HG02885 (cell line): ENCODE measurements at regions not wholly inside any gene's neighbourhood (a gene's known extent, or its start where the extent isn't known, plus 50 kb on each side); places are given as distances from the start of the nearest gene placed in this dataset.
"Not testable (repeated sequence)": the region's sequence is repeated elsewhere in the genome, so short reads cannot be mapped to it uniquely, and the experiment has no call there.

Source experiments
- ATAC-seq: cut with Tn5 transposase; IDR thresholded peaks from one replicate; pipeline ENCODE4 v1.9.1; 2021; ENCODE audit warnings: mild to moderate bottlenecking; ENCODE audit not compliant: unreplicated experiment, poor library complexity

- no peak for ATAC-seq
These were observed 77.8 kb downstream of the TEX36 start for GRCh38 chr10:125605167-125605566.

DNA sequence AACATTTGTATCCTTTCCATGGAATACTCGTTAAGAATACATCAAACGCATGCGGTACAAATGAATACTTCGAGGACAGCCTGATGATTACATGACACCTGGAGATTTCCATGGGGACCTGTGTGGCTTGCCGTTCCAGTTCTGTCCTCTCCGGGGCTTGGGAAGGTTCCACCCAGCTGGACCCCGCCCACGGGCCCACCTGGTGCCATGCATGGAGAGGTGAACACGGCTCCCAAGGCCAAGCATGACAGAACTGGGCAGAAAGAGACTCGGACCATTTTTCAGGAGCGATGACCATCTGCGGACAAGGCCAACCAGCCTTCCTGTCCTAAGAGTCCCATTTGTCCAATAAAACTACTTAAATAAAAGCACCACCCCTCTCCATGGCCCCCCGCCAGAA, 80.1 kb downstream of the TEX36 start:
- no peak for ATAC-seq

DNA sequence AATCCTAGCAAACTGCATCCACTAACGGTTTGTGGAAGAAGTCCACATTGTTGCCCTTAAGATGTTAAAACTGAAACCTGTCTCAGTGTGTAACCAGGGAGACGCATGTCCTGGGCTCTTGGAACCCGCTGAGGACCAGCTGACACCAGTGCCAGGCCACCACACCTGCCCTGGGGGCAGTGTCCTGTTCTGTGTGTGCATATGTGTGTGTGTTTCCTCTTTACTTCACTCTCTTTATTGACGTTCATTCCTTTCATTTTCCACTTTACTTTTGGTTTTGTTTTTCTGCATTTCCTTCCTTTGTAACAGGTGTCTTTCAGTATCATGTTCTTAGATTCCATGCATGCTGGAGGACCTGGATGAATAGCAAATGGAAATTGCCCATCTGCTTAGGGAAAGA, 83.8 kb downstream of the TEX36 start:
- ATAC-seq = no peak

GRCh38 chr10:125595911-125596310, 87.1 kb downstream of the TEX36 start:
- no peak for ATAC-seq

GRCh38 chr10:125593644-125594043, 89.3 kb downstream of the TEX36 start:
- ATAC-seq = no peak

DNA sequence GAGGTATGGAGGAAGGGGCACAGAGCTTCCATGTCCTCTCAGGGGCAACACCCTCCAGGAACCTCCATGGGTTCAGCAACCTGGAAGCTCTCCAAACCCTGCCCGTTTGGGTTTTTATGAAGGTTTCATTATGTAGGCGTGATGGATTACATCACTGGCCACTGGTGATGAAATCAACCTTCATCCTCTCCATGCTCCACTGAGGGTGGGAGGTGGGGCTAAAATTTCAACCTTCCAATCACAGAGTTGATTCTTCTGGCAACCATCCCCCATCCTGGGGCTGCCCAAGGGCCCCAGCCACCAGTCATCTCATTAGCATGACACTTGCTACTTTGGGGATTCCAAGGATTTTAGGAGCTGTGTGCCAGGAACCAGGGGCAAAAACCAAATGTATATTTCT, 90.1 kb downstream of the TEX36 start:
- no peak for ATAC-seq

- ATAC-seq = no peak
These were observed 91.1 kb downstream of the TEX36 start for GRCh38 chr10:125591886-125592285.

- ATAC-seq = not testable (repeated sequence)
These were observed 94.2 kb downstream of the TEX36 start for GRCh38 chr10:125588738-125589137.

DNA sequence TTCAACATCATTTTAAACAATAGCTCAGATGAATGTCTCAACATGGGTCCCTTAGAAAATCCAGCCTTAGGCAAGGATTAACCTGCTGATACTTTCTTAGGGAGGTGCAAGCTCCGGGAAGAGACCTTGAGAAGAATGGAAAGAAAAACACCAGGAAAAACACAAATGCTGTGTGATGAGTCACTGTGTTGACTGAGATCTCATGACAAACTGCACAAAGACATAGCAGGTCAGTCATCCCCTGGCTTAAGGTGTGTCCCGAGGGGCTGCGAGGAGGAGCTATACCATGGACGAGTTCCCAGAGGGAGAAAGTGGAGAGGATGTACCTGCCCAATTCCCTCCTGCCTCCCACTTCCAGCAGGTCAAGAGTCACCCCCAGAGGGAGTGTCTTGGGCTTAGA, 98.0 kb downstream of the TEX36 start:
- ATAC-seq = no peak

- no peak for ATAC-seq
These were observed 104.2 kb downstream of the TEX36 start for GRCh38 chr10:125578658-125579315.

- ATAC-seq = no peak
These were observed 107.1 kb downstream of the TEX36 start for GRCh38 chr10:125575843-125576242.

- ATAC-seq = no peak
These were observed 114.8 kb downstream of the TEX36 start for GRCh38 chr10:125568156-125568555.

- no peak for ATAC-seq
These were observed 115.4 kb downstream of the TEX36 start for GRCh38 chr10:125567529-125567928.

DNA sequence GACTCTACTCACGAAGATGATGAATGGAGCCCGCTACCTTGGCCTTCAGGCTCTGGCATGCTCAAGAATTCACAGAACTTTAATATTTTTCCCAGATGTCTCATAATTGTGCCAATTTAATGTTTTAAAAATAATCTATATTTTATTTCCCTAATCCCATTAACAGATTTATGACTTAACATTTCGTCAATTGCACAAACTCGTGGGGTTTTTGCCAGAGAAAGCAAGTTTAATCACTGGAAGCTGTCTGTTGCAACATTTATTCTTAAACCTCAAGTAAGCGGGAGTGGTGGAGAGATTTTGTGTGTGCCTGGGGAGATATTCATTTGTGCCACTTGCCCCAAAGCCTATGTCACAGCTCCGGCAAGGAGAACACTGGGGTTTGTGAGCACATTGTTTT, 117.9 kb downstream of the TEX36 start:
- no peak for ATAC-seq

DNA sequence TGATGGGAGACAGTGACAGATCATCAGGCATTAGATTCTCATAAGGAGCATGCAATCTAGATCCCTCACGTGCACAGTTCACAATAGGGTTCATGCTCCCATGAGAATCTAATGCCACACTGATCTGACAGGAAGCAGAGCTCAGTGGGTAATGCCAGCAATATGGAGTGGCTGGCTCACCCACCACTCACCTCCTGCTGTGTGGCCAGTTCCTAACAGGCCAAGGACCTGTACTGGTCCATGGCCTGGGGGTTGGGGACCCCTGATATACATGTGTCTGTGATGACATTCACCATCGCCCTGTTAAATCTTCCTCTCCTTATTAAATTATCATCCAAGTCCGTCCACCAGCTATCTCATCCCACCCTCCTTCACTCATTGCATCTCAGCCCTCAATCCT, 118.4 kb downstream of the TEX36 start:
- ATAC-seq = no peak

GRCh38 chr10:125562737-125563136, 120.2 kb downstream of the TEX36 start:
- no peak for ATAC-seq

DNA sequence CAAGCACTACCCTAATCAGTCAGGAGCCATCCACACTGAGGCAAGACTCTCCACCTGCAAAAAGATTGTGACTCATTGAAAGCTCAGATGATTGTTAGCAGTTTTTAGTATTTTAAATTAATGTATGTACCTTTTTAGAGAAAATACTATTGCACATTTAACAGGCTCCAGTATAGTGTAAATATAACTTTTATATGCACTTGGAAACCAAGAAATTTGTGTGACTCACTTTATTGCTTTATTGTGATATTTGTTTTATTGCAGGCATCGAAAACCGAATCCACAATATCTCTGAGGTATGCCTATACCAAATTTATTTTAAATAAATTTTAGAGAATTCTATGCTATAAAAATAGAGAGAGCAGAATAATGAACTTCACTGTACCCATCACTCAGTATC, 122.0 kb downstream of the TEX36 start:
- ATAC-seq = no peak

GRCh38 chr10:125559210-125559609, 123.8 kb downstream of the TEX36 start:
- peak; percentile 54 for ATAC-seq

DNA sequence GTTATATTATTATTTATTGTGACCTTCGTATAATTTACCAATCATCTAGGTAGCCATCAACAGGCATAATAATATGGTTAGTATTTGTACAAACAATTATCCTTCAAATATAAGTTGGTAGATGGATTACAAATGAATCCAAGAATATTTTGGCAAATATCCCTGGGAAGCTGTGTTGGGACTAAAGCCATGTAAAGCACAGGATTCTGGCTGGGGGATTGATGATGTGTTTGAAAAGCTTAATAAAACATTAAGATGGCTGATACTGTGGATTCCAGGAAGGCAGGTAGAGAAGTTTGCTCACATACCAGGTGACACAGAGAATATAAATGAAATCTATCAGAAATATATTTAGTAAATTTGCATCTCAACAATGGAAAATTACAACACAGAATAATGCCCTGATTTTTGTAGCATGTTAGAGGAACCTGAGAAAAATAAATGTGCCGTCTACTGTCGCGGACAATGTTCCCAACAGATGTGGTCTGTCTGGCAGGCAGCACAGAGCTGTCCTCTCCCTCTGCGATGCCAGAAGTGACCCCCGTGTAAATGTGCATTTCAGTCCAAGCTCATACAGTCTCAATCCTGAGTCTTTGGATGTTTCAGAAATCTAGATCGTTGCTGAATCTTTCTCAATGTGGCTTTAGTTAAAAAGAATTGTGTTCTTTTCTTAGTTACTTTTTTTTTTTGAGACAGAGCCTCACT, 125.0 kb downstream of the TEX36 start:
- ATAC-seq = no peak

DNA sequence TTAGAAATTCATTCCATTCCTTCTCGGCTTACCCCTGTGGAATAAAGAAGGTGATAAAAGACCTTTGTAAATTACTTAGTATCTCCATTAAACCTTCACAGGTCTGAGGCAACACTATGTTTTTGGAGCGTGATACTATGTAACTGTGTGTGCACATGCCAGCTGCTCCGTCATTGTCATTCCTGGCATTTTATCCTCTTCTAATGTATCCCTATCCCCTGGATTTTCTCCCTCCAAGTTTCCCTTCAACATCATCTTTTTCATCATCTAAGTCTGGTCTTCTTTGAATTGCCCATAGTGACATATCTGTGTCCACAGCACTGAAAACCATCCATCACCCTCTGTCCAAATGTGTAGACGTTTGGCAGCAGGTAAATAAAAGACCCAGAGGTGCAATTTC, 125.7 kb downstream of the TEX36 start:
- ATAC-seq = no peak

DNA sequence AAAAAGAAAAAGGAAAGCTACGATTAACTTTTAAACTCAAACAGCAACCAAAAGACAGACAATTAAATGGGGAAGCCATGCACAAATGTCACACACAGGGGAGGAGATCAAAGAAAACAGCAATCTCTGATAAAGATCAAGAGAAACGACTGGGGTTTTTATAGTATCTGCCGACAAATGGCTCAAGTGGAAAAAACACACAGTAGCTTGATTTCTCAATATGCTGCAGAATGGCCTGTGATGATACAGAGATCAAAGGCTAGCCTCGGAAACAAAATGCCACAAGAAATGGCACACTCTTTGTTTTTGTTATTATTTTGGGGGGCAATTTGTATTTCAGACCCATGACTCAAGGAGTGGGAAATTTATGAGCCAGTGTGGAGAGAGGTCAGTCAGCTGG, 126.1 kb downstream of the TEX36 start:
- ATAC-seq = no peak

DNA sequence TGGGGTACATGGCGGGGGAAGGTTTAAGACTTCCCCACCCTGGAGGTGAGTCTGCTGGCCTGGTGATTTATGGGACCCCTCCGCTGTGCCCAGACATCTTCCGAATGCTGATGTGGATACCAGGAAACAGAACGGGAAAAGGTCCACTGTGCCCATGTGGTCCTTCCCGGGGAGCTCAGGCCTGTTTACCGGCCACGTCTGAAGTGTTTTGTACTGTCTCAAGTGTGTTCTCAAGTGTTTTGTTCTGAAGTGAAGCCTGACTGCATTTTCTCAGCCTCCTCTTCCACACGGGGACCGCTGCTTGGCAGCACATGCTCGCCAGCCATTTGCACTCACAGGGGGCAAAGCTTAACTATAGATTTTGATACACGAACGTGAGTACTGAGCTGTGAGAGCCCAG, 127.2 kb downstream of the TEX36 start:
- ATAC-seq = no peak
